NOMO-1 treated with DMSO at 0.1 percent for 48 hours (cell line): ENCODE measurements at regions not wholly inside any gene's neighbourhood (a gene's known extent, or its start where the extent isn't known, plus 50 kb on each side); places are given as distances from the start of the nearest gene placed in this dataset.
"Not testable (repeated sequence)": the region's sequence is repeated elsewhere in the genome, so short reads cannot be mapped to it uniquely, and the experiment has no call there.

ENCODE experiments used
- DNase-seq: peaks from one replicate; lab custom pipeline; 2025; ENCODE audit not compliant: unreplicated experiment; lab: John Stamatoyannopoulos, UW

- DNase-seq: no peak
Measured at GRCh38 chr13:50154697-50155096, 139.5 kb downstream of the KCNRG start.

- DNase-seq: no peak
Measured at GRCh38 chr13:50156140-50156539, 140.9 kb downstream of the KCNRG start.

- no peak for DNase-seq
Measured at GRCh38 chr13:50156561-50157127, 141.4 kb downstream of the KCNRG start.

- DNase-seq: no peak
Measured at GRCh38 chr13:50158385-50159165, 143.3 kb downstream of the KCNRG start.

- no peak for DNase-seq
Measured at GRCh38 chr13:50159607-50160006, 144.4 kb downstream of the KCNRG start.

GRCh38 chr13:50161052-50161451 lies 145.8 kb downstream of the KCNRG start:
- no peak for DNase-seq

GRCh38 chr13:50162001-50162400 lies 146.8 kb downstream of the KCNRG start:
- no peak for DNase-seq

- no peak for DNase-seq
Measured at GRCh38 chr13:50162567-50162966, 147.3 kb downstream of the KCNRG start.

- DNase-seq: no peak
Measured at GRCh38 chr13:50167224-50167947, 152.1 kb downstream of the KCNRG start.

- no peak for DNase-seq
Measured at GRCh38 chr13:50167967-50168366, 152.7 kb downstream of the KCNRG start.

GRCh38 chr13:50168786-50169185 lies 153.5 kb downstream of the KCNRG start:
- DNase-seq: no peak

- DNase-seq: no peak
Measured at GRCh38 chr13:50170447-50171037, 155.3 kb downstream of the KCNRG start.

- no peak for DNase-seq
Measured at GRCh38 chr13:50171590-50172282, 156.5 kb downstream of the KCNRG start.

GRCh38 chr13:50173045-50173444 lies 157.8 kb downstream of the KCNRG start:
- not testable (repeated sequence) for DNase-seq

GRCh38 chr13:50174630-50175029 lies 159.4 kb downstream of the KCNRG start:
- no peak for DNase-seq

- DNase-seq: peak; percentile 39
Measured at GRCh38 chr13:50179977-50180376, 164.7 kb downstream of the KCNRG start.

GRCh38 chr13:50185769-50186763 lies 170.8 kb downstream of the KCNRG start:
- DNase-seq: not testable (repeated sequence)

- no peak for DNase-seq
Measured at GRCh38 chr13:50187352-50188029, 172.2 kb downstream of the KCNRG start.

GRCh38 chr13:50188696-50189095 lies 173.5 kb downstream of the KCNRG start:
- no peak for DNase-seq
